PC-9 (cell line): ENCODE measurements at regions not wholly inside any gene's neighbourhood (a gene's known extent, or its start where the extent isn't known, plus 50 kb on each side); places are given as distances from the start of the nearest gene placed in this dataset.

Source experiments
- BruUV-seq: library from RNA; stranded (reverse); fragments of 400-500 nt; replicated peaks from 2 replicates; lab custom pipeline; 2021; lab: Mats Ljungman, UMichigan
- CTCF ChIA-PET: fragments of 300-600 bp; sonication (Branson Sonifier 250); formaldehyde crosslinking; loops from one replicate; lab custom pipeline; 2022; ENCODE audit warnings: antibody characterized with exemption; lab: Charles Lee
- POLR2A ChIA-PET: fragments of 300-600 bp; sonication (Branson Sonifier 250); formaldehyde crosslinking; loops from one replicate; lab custom pipeline; 2022; ENCODE audit warnings: antibody characterized with exemption; ENCODE audit not compliant: unreplicated experiment; lab: Charles Lee
- DNase-seq, 2 experiments: peaks; one replicate each; pipeline versions ENCODE4 v3.0.0 to v3.0.0-alpha.2; 2015 to 2022; ENCODE audit warnings: mixed read lengths in 1 of 2
- H2AFZ ChIP-seq: fragments of 200-600 bp; sonication (generic); 2 replicates; pipeline ENCODE4 v1.8.1; 2017; ENCODE audit warnings: antibody characterized with exemption
- H3F3A ChIP-seq: fragments of 200-600 bp; sonication (generic); 2 replicates; pipeline ENCODE4 v1.8.1; 2017; ENCODE audit warnings: antibody characterized with exemption, mild to moderate bottlenecking, low read depth; ENCODE audit not compliant: insufficient read depth
- H3K27ac ChIP-seq: fragments of 200-600 bp; sonication (generic); 2 replicates; pipeline ENCODE4 v1.6.1; 2016; ENCODE audit warnings: mixed run types
- H3K27me3 ChIP-seq: fragments of 200-600 bp; sonication (generic); 2 replicates; pipeline ENCODE4 v1.6.1; 2016; ENCODE audit warnings: low read depth, mixed run types; ENCODE audit not compliant: insufficient read depth
- H3K36me3 ChIP-seq: fragments of 200-600 bp; sonication (generic); 2 replicates; pipeline ENCODE4 v1.6.1; 2016; ENCODE audit warnings: low read depth, mixed run types
- H3K4me1 ChIP-seq: fragments of 200-600 bp; sonication (generic); replicated peaks from 2 replicates; pipeline ENCODE4 v1.6.1; 2016; ENCODE audit warnings: mixed run types; ENCODE audit not compliant: insufficient read depth
- H3K4me2 ChIP-seq: fragments of 200-600 bp; sonication (generic); 2 replicates; pipeline ENCODE4 v1.6.1; 2017; ENCODE audit warnings: mixed run types
- H3K4me3 ChIP-seq: fragments of 200-600 bp; sonication (generic); 2 replicates; pipeline ENCODE4 v1.6.1; 2016; ENCODE audit warnings: mixed run types
- H3K79me2 ChIP-seq: fragments of 200-600 bp; sonication (generic); 2 replicates; pipeline ENCODE4 v1.6.1; 2017; ENCODE audit warnings: low read depth, mixed run types
- H3K9me2 ChIP-seq: fragments of 200-600 bp; sonication (generic); 2 replicates; pipeline ENCODE4 v1.8.1; 2017; ENCODE audit warnings: mild to moderate bottlenecking; ENCODE audit not compliant: insufficient read depth
- H3K9me3 ChIP-seq: fragments of 200-600 bp; sonication (generic); 2 replicates; pipeline ENCODE4 v1.8.1; 2016; ENCODE audit warnings: low read depth; ENCODE audit not compliant: insufficient read depth
- H4K20me1 ChIP-seq: fragments of 200-600 bp; sonication (generic); 2 replicates; pipeline ENCODE4 v1.8.1; 2017; ENCODE audit not compliant: insufficient read depth
- EZH2 ChIP-seq: fragments of 200-600 bp; sonication (generic); IDR thresholded peaks from 2 replicates; pipeline ENCODE4 v1.8.0; 2017; ENCODE audit warnings: antibody characterized with exemption, low read depth
- intact Hi-C: fragments of 100-400 bp; cut with micrococcal nuclease; formaldehyde crosslinking; loops from one replicate; pipeline ENCODE4 v1.10.0; 2022; ENCODE audit not compliant: unreplicated experiment
- TF ChIP-seq, protein P1 (sequence below): fragments of 200-600 bp; sonication (generic); conservative IDR thresholded peaks from 2 replicates; pipeline ENCODE4 v1.6.1; 2017; ENCODE audit warnings: mixed run types, antibody characterized with exemption, mild to moderate bottlenecking, moderate library complexity

DNA sequence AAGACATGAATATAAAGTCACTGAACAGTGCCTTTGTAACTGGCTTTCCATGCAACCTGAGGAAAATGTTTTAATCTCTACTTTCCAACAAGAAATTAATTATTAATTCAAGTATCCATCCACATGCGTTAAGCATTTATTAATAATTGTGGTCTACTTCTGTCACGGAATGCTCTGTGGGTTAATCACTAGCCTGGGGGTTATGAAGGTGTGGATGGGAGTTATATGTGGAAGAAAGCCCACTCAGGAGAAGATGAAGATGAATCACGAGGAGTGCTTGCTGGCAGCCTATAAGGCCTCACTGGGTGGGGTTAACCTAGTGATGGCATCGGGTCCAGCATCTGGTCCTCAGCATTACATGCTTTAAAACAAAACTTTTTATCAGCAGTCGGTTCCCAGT is 99.5 kb upstream of the AVPR1A start:
- BruUV-seq: no TSS peak
- no peak for TF ChIP-seq EZH2
- TF ChIP-seq, protein P1, sequence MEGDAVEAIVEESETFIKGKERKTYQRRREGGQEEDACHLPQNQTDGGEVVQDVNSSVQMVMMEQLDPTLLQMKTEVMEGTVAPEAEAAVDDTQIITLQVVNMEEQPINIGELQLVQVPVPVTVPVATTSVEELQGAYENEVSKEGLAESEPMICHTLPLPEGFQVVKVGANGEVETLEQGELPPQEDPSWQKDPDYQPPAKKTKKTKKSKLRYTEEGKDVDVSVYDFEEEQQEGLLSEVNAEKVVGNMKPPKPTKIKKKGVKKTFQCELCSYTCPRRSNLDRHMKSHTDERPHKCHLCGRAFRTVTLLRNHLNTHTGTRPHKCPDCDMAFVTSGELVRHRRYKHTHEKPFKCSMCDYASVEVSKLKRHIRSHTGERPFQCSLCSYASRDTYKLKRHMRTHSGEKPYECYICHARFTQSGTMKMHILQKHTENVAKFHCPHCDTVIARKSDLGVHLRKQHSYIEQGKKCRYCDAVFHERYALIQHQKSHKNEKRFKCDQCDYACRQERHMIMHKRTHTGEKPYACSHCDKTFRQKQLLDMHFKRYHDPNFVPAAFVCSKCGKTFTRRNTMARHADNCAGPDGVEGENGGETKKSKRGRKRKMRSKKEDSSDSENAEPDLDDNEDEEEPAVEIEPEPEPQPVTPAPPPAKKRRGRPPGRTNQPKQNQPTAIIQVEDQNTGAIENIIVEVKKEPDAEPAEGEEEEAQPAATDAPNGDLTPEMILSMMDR: no peak
- H3K27me3 ChIP-seq: no peaks in the 10 kb centered on the region

DNA sequence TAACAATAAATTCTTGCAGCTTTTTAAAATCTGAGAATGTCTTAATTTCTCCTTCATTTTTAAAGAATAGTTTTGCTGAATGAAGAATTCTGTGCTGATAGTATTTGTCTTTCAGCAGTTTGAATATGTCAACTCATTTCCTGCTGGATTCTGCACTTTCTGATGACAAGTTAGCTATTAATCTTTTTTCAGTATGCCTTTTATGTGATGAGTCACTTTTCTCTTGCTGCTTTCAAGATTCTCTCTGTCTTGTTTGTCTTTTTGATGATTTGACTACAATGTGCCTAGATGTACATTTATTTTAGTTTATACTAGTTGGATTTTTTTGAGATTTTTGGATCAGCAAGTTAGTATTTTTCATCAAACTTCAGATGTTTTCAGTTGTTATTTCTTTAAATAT is 87.9 kb upstream of the AVPR1A start:
- Histone ChIP-seq H3K4me3 (no peak overlapping the region), H3K4me1 (no peaks in the 10 kb centered on the region), H3F3A (no peaks in the 10 kb centered on the region), H3K9me3 (no peaks in the 10 kb centered on the region), H4K20me1 (no peaks in the 10 kb centered on the region), H2AFZ (no peak overlapping the region), H3K27me3 (peaks cover 3% of the 10 kb centered on the region; the same call in 1 of the 2 replicates), H3K79me2 (no peaks in the 10 kb centered on the region), H3K27ac (no peak overlapping the region), H3K4me2 (no peak overlapping the region), H3K36me3 (no peaks in the 10 kb centered on the region), H3K9me2 (no peaks in the 10 kb centered on the region)
- BruUV-seq: no TSS peak
- ChIA-PET POLR2A (no interaction called here), CTCF (no interaction called here)
- TF ChIP-seq EZH2: no peak
- TF ChIP-seq, protein P1: no peak
- intact Hi-C loops: no loop called here
- DNase-seq: no peak

More for the DNA sequence above, 99.5 kb upstream of the AVPR1A start:
- ChIA-PET CTCF (no interaction called here), POLR2A (no interaction called here)
- Histone ChIP-seq H3F3A (no peaks in the 10 kb centered on the region), H4K20me1 (no peaks in the 10 kb centered on the region), H3K4me1 (no peaks in the 10 kb centered on the region), H3K36me3 (no peaks in the 10 kb centered on the region), H3K9me3 (no peaks in the 10 kb centered on the region), H3K79me2 (no peaks in the 10 kb centered on the region), H2AFZ (no peak overlapping the region), H3K9me2 (no peaks in the 10 kb centered on the region), H3K27ac (no peak overlapping the region), H3K4me2 (no peak overlapping the region), H3K4me3 (no peak overlapping the region)
- no peak for DNase-seq
- intact Hi-C loops: no loop called here

DNA sequence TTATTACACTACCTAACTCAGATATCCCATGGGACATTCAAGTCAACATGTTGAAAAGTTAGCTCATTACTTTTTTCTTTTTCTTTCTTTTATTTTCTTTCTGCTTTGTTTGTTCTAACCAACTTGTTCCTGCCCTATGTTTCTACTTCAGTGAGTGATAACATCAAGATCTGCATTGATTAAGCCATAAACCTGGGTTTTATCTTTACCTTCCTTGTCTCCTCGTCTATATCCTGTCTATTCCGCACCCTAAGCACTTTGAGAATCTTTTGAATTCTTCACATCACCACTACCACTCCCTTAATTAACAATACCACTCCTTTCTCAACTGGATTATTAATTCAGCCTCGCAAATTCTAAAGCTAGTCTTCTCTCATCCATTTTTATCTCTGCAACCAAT is 81.9 kb upstream of the AVPR1A start:
- Histone ChIP-seq H3F3A (no peaks in the 10 kb centered on the region), H3K4me1 (no peaks in the 10 kb centered on the region), H3K27me3 (no peaks in the 10 kb centered on the region), H3K27ac (no peak overlapping the region), H4K20me1 (no peaks in the 10 kb centered on the region), H3K4me3 (no peak overlapping the region), H3K4me2 (no peak overlapping the region), H3K9me2 (no peaks in the 10 kb centered on the region), H3K36me3 (no peaks in the 10 kb centered on the region), H3K79me2 (no peaks in the 10 kb centered on the region), H2AFZ (no peak overlapping the region), H3K9me3 (no peaks in the 10 kb centered on the region)
- no peak for TF ChIP-seq EZH2
- TF ChIP-seq, protein P1: no peak
- intact Hi-C loops: no loop called here
- POLR2A ChIA-PET: no interaction called here
- CTCF ChIA-PET: no interaction called here
- no peak for DNase-seq
- no TSS peak for BruUV-seq
